ENCODE measurements at regions not wholly inside any gene's neighbourhood (a gene's known extent, or its start where the extent isn't known, plus 50 kb on each side); places are given as distances from the start of the nearest gene placed in this dataset.

DNA sequence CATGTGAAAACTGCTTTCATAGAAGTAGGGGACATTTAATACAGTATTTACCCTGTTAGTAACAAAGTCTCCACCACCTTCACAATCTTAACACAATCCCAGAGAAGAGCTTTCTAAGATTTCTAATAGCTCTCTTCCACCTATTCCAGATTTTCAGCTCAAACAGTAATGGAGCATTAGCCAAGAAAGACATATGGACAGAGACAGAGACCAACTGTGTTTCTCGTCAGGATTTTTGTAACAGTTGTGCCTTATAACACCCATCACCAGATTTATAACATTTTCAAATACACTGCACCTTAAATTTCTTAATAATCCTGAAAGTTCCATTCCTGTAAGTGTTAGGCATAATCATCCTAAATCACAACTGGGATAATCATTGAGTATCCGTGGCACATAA lies 321.2 kb upstream of the TMTC1 start:
- TF ChIP-seq, protein P1, sequence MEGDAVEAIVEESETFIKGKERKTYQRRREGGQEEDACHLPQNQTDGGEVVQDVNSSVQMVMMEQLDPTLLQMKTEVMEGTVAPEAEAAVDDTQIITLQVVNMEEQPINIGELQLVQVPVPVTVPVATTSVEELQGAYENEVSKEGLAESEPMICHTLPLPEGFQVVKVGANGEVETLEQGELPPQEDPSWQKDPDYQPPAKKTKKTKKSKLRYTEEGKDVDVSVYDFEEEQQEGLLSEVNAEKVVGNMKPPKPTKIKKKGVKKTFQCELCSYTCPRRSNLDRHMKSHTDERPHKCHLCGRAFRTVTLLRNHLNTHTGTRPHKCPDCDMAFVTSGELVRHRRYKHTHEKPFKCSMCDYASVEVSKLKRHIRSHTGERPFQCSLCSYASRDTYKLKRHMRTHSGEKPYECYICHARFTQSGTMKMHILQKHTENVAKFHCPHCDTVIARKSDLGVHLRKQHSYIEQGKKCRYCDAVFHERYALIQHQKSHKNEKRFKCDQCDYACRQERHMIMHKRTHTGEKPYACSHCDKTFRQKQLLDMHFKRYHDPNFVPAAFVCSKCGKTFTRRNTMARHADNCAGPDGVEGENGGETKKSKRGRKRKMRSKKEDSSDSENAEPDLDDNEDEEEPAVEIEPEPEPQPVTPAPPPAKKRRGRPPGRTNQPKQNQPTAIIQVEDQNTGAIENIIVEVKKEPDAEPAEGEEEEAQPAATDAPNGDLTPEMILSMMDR (IDR thresholded peaks at IDR 0.05; ENCODE audit: poor library complexity) = no peak
- TF ChIP-seq EZH2 (IDR thresholded peaks at IDR 0.05; ENCODE audit: borderline replicate concordance) = no peak
